Lower leg skin (tissue), 4 donors: ENCODE measurements at regions not wholly inside any gene's neighbourhood (a gene's known extent, or its start where the extent isn't known, plus 50 kb on each side); places are given as distances from the start of the nearest gene placed in this dataset.

Source experiments
- DNase-seq, 2 donors: peaks; one replicate each; pipeline ENCODE4 v3.0.0-alpha.2; 2019; ENCODE audit warnings: low spot score in 2 of 2
- H3K4me3 ChIP-seq: fragments of 200-600 bp; sonication (generic); 2 replicates; pipeline ENCODE4 v1.5.1; 2017; ENCODE audit warnings: mild to moderate bottlenecking, low read depth; ENCODE audit not compliant: poor library complexity, severe bottlenecking
- POLR2A ChIP-seq, 2 donors: fragments of 450-650 bp; IDR thresholded peaks; one replicate each; pipeline ENCODE4 v1.6.1; 2016 to 2017; ENCODE audit warnings: antibody characterized with exemption in 2 of 2, mild to moderate bottlenecking in 1 of 2, moderate library complexity in 1 of 2
- WGBS, 2 donors: methylation state at CpG; one replicate each; pipeline ENCODE4 v1.1.5; 2018; 5-methylcytosine and 5-hydroxymethylcytosine counted together
- intact Hi-C: fragments of 100-400 bp; cut with DNase I; formaldehyde crosslinking; loops from one replicate; pipeline ENCODE4 v1.15.0; 2023; ENCODE audit warnings: low total_unique reads
- TF ChIP-seq, protein P1 (sequence below), 3 donors: fragments of 450-650 bp; IDR thresholded peaks; one replicate each; pipeline ENCODE4 v1.5.1; 2016; ENCODE audit warnings: antibody characterized with exemption in 3 of 3, mild to moderate bottlenecking in 3 of 3, moderate library complexity in 2 of 3

DNA sequence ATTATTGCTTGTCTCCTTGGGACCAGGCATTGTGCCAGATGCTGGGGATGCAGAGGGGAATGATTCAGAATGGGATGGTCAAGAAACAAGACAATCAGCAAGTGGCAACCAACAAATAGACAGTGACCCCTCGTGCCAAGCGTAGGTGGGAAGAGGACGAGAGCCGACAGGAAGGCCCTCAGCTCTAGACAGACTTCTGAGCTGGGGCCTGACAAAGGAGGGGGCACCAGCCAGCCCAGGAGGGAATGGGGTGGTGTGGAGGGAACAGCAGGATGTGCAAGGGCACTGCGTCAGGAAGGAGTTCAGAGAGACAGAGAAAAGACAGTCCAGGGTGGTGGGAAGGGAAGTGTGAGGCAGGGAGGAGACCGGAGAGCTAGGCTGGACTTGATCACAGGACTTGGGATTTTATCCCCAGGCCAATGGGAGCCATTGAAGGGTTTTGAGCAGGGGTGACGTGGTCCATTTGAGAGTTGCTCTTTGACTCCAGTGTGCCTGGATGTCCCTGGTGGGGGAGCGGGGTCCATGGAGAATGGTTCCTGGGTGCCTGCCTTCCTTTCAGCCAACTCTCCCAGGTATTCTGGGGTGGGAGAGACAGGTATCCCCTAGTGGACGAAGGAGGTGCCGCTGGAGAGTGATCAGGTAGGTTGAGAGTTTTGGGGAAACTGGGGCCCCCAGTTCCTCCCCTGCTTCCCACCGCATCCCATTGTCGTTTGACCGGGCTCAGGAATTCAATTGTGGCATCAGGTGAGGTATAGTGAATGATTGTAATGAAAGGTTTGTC lies 79.3 kb upstream of the ZNF618 start:
- intact Hi-C loops = no loop called here
- 90 to 96% methylated on average over 13 of the region's 13 CpGs for WGBS, 2 donors
- no peak overlapping the region for H3K4me3 ChIP-seq
- TF ChIP-seq, protein P1, sequence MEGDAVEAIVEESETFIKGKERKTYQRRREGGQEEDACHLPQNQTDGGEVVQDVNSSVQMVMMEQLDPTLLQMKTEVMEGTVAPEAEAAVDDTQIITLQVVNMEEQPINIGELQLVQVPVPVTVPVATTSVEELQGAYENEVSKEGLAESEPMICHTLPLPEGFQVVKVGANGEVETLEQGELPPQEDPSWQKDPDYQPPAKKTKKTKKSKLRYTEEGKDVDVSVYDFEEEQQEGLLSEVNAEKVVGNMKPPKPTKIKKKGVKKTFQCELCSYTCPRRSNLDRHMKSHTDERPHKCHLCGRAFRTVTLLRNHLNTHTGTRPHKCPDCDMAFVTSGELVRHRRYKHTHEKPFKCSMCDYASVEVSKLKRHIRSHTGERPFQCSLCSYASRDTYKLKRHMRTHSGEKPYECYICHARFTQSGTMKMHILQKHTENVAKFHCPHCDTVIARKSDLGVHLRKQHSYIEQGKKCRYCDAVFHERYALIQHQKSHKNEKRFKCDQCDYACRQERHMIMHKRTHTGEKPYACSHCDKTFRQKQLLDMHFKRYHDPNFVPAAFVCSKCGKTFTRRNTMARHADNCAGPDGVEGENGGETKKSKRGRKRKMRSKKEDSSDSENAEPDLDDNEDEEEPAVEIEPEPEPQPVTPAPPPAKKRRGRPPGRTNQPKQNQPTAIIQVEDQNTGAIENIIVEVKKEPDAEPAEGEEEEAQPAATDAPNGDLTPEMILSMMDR (IDR thresholded peaks at IDR 0.05) = no peak
- no peak for TF ChIP-seq POLR2A (IDR thresholded peaks at IDR 0.05)
- peak in 1 of 2 donors; percentile 52 for DNase-seq

DNA sequence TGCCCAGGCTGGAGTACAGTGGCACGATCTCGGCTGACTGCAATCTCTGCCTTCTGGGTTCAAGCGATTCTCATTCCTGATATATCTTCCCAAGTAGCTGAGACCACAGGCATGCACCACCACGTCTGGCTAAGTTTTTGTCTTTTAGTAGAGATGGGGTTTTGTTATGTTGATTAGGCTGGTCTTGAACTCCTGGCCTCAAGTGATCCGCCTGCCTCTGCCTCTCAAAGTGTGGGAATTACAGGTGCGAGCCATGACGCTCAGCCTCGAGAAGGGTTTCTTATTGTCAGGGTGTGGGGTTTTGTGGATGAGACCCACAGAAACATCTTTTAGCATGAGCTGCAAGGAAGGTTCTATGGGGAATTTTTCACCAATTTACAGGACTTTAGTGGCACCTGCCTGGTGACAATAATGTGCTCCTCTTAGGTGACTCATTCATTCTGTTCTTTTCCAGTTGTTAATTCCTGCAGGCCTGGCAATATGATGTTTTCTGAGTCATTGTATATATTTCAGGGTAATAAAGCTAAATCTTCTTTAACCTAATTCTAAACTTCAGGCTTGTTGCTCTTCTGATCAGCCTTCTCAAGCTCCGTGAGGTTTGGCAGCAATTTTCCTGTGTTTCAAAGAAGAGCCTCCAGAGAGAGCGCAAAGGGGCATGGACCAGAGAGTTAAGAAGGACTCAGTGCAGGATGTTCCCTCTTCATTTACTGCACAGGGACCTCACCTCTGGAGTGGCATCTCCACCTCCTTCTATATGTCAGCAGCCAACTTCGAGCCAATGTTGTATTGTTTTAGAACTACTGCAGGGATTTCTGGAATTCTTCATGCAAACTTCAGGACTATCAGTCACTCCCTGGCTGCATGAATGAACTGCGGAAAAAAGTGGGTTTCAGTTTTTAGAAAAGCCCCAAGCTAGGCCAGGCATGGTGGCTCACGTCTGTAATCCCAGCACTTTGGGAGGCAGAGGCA lies 77.8 kb upstream of the ZNF618 start:
- intact Hi-C loops = no loop called here
- no peak overlapping the region for H3K4me3 ChIP-seq
- TF ChIP-seq POLR2A (IDR thresholded peaks at IDR 0.05) = no peak
- 83 to 87% methylated on average over 13 of the region's 13 CpGs for WGBS, 2 donors
- DNase-seq = peak in 1 of 2 donors; percentile 32

DNA sequence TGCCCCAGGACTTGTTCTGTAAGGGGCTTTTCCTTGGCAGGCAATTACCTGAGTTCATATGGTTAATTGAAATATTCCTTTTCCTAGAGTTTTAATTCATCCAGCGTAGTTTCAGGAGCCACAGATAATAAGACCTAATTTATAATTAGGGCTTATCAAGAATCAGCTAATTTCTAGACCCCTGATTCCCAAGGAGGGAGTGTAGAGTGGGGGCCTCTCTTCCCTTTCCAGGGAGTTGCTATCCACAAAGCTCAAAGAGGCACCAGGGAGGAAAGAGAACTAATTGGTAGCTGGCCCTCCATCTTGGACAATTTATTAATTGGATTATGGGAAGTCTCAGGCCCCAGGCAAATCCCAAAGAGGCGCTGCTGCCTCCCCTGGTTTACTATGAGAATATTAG lies 75.8 kb upstream of the ZNF618 start:
- 94% methylated on average over 2 of the region's 2 CpGs for WGBS, 2 donors
- DNase-seq = peak in 1 of 2 donors; percentile 46
- intact Hi-C loops = loop anchor here (10.0 kb wide), 1 partner anchor 55 kb away; no protein-coding TSS in a partner anchor
- no peak overlapping the region for H3K4me3 ChIP-seq
- TF ChIP-seq POLR2A (IDR thresholded peaks at IDR 0.05) = no peak
- TF ChIP-seq, protein P1 (IDR thresholded peaks at IDR 0.05) = no peak

DNA sequence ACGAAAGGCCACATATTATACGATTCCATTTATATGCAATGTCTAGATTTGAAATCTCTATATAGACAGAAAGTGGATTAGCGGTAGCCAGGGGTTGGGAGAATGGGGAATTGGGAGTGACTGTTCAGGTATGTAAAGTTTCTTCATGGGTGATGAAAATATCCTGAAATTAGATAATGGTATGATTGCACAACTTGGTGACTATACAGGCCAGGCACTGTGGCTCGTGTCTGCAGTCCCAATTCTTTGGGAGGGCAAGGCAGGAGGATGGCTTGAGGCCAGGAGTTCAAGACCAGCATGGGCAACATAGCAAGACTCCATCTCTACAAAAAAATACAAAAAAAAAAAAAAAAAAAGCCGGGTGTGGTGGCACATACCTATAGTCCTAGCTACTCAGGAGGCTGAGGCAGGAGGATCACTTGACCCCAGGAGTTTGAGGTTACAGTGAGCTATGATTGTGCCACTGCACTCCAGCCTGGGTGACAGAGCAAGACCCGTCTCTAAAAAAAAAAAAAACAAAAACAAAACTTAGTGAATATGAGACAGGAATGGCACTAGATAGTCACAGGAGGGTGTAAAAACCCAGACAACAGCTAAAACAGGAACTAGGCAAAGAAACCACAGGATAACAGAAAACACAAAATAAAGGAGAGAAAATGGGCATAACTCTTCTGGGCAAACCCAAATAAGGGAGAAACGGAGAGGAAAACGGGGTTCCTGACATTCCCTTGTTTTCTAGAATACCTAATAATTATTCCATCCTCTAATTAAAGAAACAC lies 72.1 kb upstream of the ZNF618 start:
- WGBS, 2 donors = 68 to 73% methylated on average over 8 of the region's 8 CpGs
- DNase-seq = peak in 1 of 2 donors; percentile 56
- H3K4me3 ChIP-seq = no peak overlapping the region
- no peak for TF ChIP-seq POLR2A (IDR thresholded peaks at IDR 0.05)
- TF ChIP-seq, protein P1 (IDR thresholded peaks at IDR 0.05) = no peak
- intact Hi-C loops = loop anchor here (10.0 kb wide), 1 partner anchor 51 kb away; no protein-coding TSS in a partner anchor

DNA sequence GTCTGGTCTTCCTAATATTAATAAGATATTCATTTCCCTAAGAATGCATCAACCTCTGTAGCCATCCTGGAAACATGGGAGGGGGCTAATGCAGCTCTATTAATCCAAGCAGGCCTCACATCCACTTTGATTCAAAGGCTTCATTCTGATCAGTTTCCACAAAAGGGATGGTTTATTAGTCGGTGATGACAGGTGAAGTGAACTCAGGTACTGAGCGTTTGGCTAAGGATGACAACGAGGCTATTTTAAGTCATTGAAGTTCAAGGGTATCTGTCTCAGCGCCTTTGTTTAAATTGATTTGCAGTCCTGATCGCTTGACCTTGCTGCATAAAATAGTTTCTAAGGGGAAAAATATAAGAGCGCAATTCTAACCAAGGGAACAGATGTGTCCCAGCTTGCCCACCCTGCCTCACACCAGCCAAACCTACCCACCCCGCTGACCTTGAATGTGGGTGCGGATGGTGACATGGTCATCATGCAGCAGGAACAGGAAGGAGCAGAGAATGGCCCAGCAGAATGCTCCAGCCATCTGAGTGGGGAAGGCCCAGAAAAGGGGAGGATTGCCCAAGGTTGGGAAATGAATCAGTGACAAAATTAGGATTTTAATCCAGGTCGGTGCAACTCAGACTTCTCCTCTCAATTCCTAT lies 70.5 kb upstream of the ZNF618 start:
- H3K4me3 ChIP-seq = no peak overlapping the region
- intact Hi-C loops = loop anchor here (10.0 kb wide), 1 partner anchor 49 kb away; no protein-coding TSS in a partner anchor
- TF ChIP-seq, protein P1 (IDR thresholded peaks at IDR 0.05) = no peak
- no peak for TF ChIP-seq POLR2A (IDR thresholded peaks at IDR 0.05)
- peak in 1 of 2 donors; percentile 68 for DNase-seq
- 89% methylated on average over 9 of the region's 9 CpGs for WGBS, 2 donors
